COLO668 (cell line): ENCODE measurements at regions not wholly inside any gene's neighbourhood (a gene's known extent, or its start where the extent isn't known, plus 50 kb on each side); places are given as distances from the start of the nearest gene placed in this dataset.

Experiments used
- DNase-seq: peaks from one replicate; lab custom pipeline; 2025; ENCODE audit not compliant: unreplicated experiment; lab: John Stamatoyannopoulos, UW

- no peak for DNase-seq
Measured at GRCh38 chr1:94620345-94621031, 78.9 kb upstream of the F3 start.

GRCh38 chr1:94619731-94620130 is 78.2 kb upstream of the F3 start:
- no peak for DNase-seq

- DNase-seq = no peak
Measured at GRCh38 chr1:94617957-94618739, 76.6 kb upstream of the F3 start.

DNA sequence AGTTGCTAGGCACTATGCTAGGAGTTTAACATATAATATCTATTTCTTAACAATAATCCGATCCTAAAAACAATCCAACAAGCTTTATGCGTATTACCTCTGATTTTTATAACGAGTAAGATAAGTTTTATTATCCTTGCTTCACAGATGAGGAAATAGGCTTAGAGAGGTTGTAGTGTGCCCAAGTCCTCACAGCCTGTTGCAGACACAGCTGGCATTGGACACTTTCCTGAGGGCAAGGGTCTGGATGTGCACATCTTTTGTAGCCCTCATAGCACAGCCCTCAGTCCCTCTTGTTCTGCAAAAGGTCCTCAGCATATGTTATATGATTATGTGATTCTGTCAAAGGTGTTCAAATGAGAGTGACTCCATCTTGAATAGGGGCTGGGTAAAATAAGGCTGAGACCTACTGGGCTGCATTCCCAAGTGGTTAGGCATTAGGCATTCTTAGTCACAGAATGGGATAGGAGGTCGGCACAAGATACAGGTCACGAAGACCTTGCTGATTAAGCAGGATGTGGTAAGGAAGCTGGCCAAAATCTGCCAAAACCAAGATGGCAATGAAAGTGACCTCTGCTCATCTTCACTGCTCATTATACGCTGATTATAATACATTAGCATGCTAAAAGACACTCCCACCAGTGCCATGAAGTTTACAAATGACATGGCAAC is 75.7 kb upstream of the F3 start:
- no peak for DNase-seq

- DNase-seq = no peak
Measured at GRCh38 chr1:94616506-94616905, 74.9 kb upstream of the F3 start.

DNA sequence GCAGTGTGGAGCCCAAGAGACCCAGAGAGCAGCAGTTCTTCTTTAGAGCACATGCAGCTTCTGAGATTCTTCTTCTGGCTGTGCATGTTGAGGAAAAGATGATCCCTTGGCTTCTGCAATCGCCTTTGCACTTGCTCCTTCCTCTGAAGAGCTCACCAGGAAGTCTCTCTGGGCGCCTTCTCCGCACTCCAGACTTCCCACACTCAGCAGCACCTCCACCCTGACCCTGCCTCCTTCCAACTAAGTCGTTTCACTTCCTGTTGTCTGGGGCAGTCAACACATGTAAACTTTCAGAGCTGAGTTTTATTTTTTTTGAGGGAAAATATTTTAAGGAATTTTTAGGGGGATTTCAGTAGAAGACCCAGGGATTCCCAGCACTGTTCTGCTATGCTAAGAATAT is 73.4 kb upstream of the F3 start:
- DNase-seq = no peak

DNA sequence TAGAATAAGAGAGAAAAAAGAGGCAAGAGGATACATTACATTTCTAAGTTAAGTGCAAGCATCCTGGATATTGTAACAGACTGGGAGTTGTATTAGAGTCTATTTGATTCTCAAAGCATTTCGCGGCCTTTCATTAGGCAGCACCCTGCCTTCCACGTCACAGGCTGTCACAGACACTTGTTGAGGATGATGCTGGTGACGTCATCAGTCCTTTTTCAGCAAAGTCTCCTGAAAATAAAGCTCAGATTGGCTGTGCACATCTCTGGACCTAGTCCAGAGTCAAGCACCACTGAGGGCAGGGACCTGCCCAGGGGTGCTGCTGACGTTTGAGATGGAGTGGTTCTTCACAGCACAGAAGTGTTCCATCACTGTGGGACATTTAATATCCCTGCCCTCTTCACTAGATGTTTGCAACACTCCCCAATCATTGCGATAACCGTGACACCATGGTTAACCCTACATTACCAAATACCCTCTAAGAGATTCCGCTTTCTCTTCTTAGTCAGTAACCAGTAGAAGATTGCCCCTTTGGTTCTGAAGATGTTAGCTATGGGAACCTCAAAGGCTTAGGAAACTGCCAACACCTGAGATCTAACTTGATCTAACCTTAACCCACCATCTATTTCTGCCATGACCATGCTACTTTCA is 72.7 kb upstream of the F3 start:
- no peak for DNase-seq

DNA sequence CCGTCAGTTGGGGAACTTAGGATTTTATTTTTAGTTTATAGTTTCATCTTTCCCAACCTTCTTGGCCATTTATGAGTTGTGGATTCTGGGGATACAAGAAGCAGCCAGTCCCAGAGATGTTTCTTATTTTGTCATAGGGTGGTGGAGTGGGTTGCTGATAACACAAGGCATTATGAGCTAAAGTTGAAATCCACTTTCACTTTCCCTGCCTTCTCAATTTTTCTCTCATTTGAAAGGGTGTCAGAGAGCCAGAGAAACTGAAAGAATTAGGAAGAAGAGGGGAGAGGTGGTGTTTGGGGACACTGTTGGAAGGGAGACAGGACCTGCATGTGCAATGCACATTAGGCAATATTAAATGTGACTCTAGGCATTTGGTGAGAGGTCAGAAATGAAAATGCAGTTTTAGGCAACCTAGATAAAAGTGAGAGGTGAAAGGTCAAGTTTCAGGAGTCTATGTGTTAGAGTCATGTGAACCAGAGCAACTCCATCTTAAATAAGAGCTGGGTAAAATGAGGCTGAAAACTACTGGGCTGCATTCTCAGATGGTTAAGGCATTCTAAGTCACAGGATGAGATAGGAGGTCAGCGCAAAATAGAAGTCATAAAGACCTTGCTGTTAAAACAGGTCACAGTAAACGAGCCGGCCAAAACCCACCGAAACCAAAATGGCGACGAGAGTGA is 71.1 kb upstream of the F3 start:
- no peak for DNase-seq

- DNase-seq = no peak
Measured at GRCh38 chr1:94611681-94612475, 70.3 kb upstream of the F3 start.

- no peak for DNase-seq
Measured at GRCh38 chr1:94609619-94610018, 68.1 kb upstream of the F3 start.

GRCh38 chr1:94608852-94609530 is 67.4 kb upstream of the F3 start:
- DNase-seq = no peak

- DNase-seq = no peak
Measured at GRCh38 chr1:94608142-94608851, 66.7 kb upstream of the F3 start.

DNA sequence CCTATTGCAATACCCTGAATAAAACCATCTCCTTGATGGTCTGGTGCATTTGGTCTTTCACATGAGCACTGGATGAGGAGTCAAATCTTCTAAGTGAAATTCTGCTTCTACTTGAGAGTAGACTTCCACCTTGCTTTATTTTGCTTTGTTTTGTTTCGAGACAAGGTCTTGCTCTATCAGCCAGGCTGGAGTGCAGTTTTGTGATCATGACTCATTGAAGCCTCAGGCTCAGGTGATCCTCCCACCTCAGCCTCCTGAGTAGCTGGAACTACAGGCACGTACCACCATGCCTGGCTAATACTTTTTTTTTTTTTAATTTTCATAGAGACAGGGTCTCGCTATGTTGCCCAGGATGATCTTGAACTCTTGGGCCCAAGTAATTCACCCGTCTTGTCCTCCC is 65.8 kb upstream of the F3 start:
- no peak for DNase-seq

DNA sequence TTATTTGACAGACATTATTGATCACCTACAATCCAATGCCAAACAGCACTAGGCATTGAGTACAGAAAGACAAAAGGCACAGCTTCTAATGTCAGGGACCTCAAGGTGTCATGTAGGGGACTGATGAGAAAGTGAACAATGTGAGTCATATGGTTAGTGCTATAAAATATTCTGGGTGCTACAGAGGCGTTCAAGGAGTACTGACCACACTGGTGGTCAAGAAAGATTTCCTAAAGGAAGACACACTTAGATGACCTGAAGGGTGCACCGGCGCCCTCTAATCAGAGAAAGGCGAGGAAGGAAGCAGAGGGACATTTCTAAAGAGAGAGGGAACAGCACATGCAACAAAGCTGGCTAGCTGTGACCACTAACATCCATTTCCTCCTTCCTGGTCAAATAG is 64.9 kb upstream of the F3 start:
- DNase-seq = no peak

- DNase-seq = no peak
Measured at GRCh38 chr1:94603663-94604062, 62.1 kb upstream of the F3 start.

DNA sequence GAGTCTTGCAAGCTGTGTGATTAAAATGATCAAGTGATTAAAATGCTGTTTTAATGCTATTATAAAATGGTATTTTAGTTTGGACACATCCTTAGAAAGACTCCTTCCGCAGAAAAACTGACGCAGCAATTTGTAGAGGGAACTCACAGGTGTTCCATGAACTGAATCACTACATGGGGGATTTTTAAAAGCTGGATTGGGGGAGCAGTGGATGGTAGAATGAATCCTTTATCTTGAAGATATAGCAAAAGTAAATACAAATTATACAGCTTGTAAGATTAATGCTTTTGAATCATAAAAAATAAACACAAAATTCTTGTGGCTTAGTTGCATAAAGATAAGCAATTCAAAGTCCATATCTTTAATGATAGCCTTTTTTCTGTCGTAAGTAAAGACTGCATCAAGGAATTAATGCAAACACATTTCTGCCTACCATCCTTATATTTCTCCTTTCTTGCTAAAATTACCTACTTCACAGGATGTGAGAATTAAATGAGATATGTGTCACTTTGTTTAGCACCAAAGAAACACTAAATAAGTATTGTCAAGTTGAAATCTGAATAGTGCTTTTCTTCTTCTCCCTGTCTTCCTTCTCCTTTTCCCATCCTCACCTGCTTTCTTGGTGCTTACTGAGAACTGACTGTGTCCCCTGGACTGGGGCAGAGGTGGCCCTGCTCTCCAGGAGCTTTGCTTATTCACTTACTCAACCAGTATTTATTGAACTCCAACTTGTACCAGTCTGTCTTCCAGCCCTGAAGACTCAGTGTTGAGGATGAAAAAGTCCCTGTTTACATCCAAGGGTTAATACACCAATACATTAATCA is 61.5 kb upstream of the F3 start:
- no peak for DNase-seq

DNA sequence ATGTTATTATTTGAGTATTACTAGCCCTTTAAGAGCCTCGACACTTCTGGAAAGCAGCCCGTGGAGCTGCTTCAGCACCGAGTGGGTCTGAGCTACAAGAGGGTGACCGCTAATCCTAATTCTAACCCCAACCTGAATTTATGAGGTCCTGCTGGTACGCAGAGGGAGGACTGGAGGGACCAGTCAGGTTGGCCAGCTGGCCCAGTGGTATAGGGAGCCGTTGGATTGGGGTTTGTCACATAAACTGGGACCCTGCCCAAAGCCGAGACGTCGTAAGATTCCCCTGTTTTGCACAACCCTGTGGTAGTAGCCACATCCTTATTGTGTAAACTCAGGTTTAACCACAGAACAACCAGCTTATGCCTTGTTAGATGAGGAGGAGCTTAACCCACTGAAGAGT is 60.8 kb upstream of the F3 start:
- no peak for DNase-seq

DNA sequence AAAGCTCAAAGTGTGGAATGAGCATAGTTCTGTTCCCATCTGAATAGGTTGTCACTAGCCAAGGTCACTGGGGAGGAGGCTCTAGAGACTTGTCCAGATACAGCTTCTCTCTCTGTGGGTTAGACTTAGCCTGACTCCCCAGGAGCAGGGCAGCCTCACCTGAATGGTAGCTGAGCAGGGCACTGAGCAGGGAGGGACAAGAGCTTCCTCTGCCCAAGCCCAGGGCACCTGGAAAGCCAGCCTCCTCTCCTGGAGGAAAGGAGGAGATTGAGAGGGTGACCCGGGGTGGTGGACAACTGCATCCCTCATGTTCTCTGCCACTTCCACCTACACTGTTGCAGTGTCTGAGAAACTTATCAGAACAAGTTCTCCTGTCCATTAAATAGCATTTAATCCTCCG is 59.0 kb upstream of the F3 start:
- no peak for DNase-seq
